HepG2 (cell line): ENCODE measurements at regions not wholly inside any gene's neighbourhood (a gene's known extent, or its start where the extent isn't known, plus 50 kb on each side); places are given as distances from the start of the nearest gene placed in this dataset.

Source experiments
- CEBPG ChIP-seq: IDR thresholded peaks from 2 replicates; pipeline ENCODE4 v1.6.1; 2016
- HDAC2 ChIP-seq: sonication (generic); formaldehyde crosslinking; IDR thresholded peaks from 2 replicates; pipeline ENCODE4 v1.4.0; 2020; ENCODE audit warnings: missing genetic modification reagents
- HIVEP1 ChIP-seq: sonication (generic); formaldehyde crosslinking; IDR thresholded peaks from 2 replicates; pipeline ENCODE4 v1.4.0; 2020; ENCODE audit warnings: mild to moderate bottlenecking, missing genetic modification reagents
- KAT7 ChIP-seq: IDR thresholded peaks from 2 replicates; pipeline ENCODE4 v1.6.1; 2018; ENCODE audit warnings: borderline replicate concordance, missing compliant biosample characterization
- MIXL1 ChIP-seq: IDR thresholded peaks from 2 replicates; pipeline ENCODE4 v1.6.1; 2016
- NFYB ChIP-seq: sonication (generic); formaldehyde crosslinking; IDR thresholded peaks from 2 replicates; pipeline ENCODE4 v1.4.0; 2020; ENCODE audit warnings: missing genetic modification reagents
- TCF12 ChIP-seq, 2 experiments: fragments of 450-650 bp in 1 of 2; sonication (generic) in 1 of 2; formaldehyde crosslinking in 1 of 2; IDR thresholded peaks; 2 replicates each; pipeline versions ENCODE4 v1.6.1 to v1.8.0; 2017 to 2022; ENCODE audit warnings: antibody characterized with exemption in 1 of 2, mild to moderate bottlenecking in 1 of 2, missing genetic modification reagents in 1 of 2, moderate library complexity in 1 of 2
- XRCC5 ChIP-seq: fragments of 200-400 bp; formaldehyde crosslinking; optimal IDR thresholded peaks from 2 replicates; pipeline ENCODE3; 2017; ENCODE audit warnings: mild to moderate bottlenecking, low read length
- ZFP1 ChIP-seq: IDR thresholded peaks from 2 replicates; pipeline ENCODE4 v1.6.1; 2016
- ZFP82 ChIP-seq: sonication (generic); formaldehyde crosslinking; IDR thresholded peaks from 2 replicates; pipeline ENCODE4 v1.5.1; 2020; ENCODE audit warnings: mild to moderate bottlenecking, missing genetic modification reagents, borderline replicate concordance
- ZKSCAN8 ChIP-seq: IDR thresholded peaks from 2 replicates; pipeline ENCODE4 v1.6.1; 2016; ENCODE audit warnings: borderline replicate concordance, missing genetic modification reagents, missing compliant biosample characterization
- ZNF367 ChIP-seq: sonication (generic); formaldehyde crosslinking; IDR thresholded peaks from 2 replicates; pipeline ENCODE4 v1.4.0; 2020; ENCODE audit warnings: missing genetic modification reagents, borderline replicate concordance
- ZNF569 ChIP-seq: sonication (generic); formaldehyde crosslinking; IDR thresholded peaks from 2 replicates; pipeline ENCODE4 v1.5.0; 2020; ENCODE audit warnings: mild to moderate bottlenecking, missing genetic modification reagents, moderate library complexity, borderline replicate concordance
- ZNF678 ChIP-seq: sonication (generic); formaldehyde crosslinking; IDR thresholded peaks from 2 replicates; pipeline ENCODE4 v1.4.0; 2020; ENCODE audit warnings: mild to moderate bottlenecking, missing genetic modification reagents
- ZNF772 ChIP-seq: sonication (generic); formaldehyde crosslinking; IDR thresholded peaks from 2 replicates; pipeline ENCODE4 v1.5.0; 2020; ENCODE audit warnings: mild to moderate bottlenecking, missing genetic modification reagents
- TF ChIP-seq, protein P1 (sequence below): sonication (generic); formaldehyde crosslinking; conservative IDR thresholded peaks from 2 replicates; pipeline ENCODE4 v1.8.0; 2022; ENCODE audit warnings: low read depth, missing genetic modification reagents
- TF ChIP-seq, protein P2 (sequence below): sonication (generic); formaldehyde crosslinking; IDR thresholded peaks from 2 replicates; pipeline ENCODE4 v1.4.0; 2020; ENCODE audit warnings: mild to moderate bottlenecking, missing genetic modification reagents
- TF ChIP-seq, protein P3 (sequence below): sonication (generic); formaldehyde crosslinking; IDR thresholded peaks from 2 replicates; pipeline ENCODE4 v1.5.0; 2020; ENCODE audit warnings: missing genetic modification reagents, mild to moderate bottlenecking, borderline replicate concordance
- TF ChIP-seq, protein P4 (sequence below): sonication (generic); formaldehyde crosslinking; IDR thresholded peaks from 2 replicates; pipeline ENCODE4 v1.8.1; 2023; ENCODE audit warnings: mild to moderate bottlenecking, moderate library complexity, missing genetic modification reagents
- TF ChIP-seq, protein P5 (sequence below): sonication (generic); formaldehyde crosslinking; IDR thresholded peaks from 2 replicates; pipeline ENCODE4 v1.4.0; 2020; ENCODE audit warnings: mild to moderate bottlenecking, missing genetic modification reagents

DNA sequence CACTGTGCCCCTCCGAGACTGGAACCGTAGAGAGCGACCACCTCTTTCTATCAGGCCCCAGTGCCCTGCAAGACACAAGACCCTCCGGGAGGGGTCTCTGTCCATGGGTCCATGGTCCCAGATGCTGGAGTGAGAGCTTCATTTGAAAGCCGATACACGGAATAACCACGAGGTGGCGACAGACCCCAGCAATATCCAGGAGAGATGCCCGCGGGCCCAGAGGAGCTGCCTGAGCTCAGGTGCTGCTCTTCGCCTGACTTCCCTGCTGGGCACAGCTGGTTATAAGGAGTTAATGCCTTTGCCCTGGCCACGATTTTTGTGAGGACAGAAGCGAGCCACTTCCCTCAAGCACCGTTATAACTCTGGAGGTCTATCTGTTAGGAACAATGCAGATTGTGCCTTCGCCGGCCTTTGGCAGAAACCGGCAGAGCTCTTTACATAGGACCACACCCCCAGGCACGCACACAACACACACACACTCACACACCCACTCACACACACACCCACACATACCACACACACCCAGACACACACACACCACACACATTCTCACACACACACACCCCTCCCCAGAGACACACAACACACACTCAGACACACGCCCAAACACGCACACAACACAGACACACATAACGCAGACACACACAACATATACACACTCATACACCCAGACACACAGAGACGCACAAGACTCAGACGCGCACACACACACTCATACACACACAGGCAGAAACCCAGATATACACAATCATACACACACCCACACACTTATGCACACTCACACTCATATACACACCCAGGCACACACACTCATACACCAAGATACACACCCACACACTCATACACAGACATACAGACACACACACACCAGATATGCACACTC is 436.4 kb downstream of the SOX9 start (continued):
- TF ChIP-seq, protein P1, sequence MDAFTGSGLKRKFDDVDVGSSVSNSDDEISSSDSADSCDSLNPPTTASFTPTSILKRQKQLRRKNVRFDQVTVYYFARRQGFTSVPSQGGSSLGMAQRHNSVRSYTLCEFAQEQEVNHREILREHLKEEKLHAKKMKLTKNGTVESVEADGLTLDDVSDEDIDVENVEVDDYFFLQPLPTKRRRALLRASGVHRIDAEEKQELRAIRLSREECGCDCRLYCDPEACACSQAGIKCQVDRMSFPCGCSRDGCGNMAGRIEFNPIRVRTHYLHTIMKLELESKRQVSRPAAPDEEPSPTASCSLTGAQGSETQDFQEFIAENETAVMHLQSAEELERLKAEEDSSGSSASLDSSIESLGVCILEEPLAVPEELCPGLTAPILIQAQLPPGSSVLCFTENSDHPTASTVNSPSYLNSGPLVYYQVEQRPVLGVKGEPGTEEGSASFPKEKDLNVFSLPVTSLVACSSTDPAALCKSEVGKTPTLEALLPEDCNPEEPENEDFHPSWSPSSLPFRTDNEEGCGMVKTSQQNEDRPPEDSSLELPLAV (CRISPR knock-in tag), result no peak
- TF ChIP-seq, protein P2, sequence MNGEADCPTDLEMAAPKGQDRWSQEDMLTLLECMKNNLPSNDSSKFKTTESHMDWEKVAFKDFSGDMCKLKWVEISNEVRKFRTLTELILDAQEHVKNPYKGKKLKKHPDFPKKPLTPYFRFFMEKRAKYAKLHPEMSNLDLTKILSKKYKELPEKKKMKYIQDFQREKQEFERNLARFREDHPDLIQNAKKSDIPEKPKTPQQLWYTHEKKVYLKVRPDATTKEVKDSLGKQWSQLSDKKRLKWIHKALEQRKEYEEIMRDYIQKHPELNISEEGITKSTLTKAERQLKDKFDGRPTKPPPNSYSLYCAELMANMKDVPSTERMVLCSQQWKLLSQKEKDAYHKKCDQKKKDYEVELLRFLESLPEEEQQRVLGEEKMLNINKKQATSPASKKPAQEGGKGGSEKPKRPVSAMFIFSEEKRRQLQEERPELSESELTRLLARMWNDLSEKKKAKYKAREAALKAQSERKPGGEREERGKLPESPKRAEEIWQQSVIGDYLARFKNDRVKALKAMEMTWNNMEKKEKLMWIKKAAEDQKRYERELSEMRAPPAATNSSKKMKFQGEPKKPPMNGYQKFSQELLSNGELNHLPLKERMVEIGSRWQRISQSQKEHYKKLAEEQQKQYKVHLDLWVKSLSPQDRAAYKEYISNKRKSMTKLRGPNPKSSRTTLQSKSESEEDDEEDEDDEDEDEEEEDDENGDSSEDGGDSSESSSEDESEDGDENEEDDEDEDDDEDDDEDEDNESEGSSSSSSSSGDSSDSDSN (CRISPR knock-in tag), result 0 out of 2 replicates have a peak, but pooled peaks have one; percentile 29
- TF ChIP-seq NFYB, result no peak
- TF ChIP-seq ZKSCAN8, result 0 out of 2 replicates have a peak, but pooled peaks have one; percentile 35
- TF ChIP-seq CEBPG, result no peak
- TF ChIP-seq ZFP82 (CRISPR knock-in tag), result no peak
- no peak for TF ChIP-seq ZNF367 (CRISPR knock-in tag)
- TF ChIP-seq MIXL1 (CRISPR knock-in tag), result 0 out of 2 replicates have a peak, but pooled peaks have one; percentile 24
- no peak for TF ChIP-seq ZFP1 (CRISPR knock-in tag)
- TF ChIP-seq TCF12 (IDR thresholded peaks at IDR 0.05), result no peak
- no peak for TF ChIP-seq TCF12 (CRISPR knock-in tag; IDR thresholded peaks at IDR 0.05)
- TF ChIP-seq HDAC2 (CRISPR knock-in tag), result peak; percentile 36; the same call in 1 of the 2 replicates
- peak; percentile 93 for TF ChIP-seq XRCC5
- no peak for TF ChIP-seq ZNF678 (CRISPR knock-in tag)
- TF ChIP-seq, protein P3, sequence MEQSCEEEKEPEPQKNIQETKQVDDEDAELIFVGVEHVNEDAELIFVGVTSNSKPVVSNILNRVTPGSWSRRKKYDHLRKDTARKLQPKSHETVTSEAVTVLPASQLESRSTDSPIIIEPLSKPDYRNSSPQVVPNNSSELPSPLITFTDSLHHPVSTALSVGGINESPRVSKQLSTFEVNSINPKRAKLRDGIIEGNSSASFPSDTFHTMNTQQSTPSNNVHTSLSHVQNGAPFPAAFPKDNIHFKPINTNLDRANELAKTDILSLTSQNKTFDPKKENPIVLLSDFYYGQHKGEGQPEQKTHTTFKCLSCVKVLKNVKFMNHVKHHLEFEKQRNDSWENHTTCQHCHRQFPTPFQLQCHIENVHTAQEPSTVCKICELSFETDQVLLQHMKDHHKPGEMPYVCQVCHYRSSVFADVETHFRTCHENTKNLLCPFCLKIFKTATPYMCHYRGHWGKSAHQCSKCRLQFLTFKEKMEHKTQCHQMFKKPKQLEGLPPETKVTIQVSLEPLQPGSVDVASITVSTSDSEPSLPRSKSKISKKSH (CRISPR knock-in tag), result 0 out of 2 replicates have a peak, but pooled peaks have one; percentile 53
- TF ChIP-seq, protein P4, sequence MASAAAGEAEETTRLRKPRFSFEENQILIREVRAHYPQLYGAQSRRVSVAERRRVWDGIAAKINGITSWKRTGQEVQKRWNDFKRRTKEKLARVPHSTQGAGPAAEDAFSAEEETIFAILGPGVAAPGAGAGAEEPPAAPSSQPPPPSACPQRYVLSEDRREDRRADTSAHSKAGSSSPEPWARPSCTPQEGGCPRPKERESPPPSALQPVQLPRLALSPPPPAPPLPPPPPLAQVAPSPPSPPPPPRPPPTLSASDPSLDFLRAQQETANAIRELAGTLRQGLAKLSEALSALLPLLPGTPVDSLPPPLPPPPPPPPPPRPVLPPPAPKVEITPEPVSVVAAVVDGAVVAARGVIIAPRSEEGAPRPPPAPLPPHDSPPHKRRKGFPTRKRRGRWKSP (CRISPR knock-in tag), result no peak
- TF ChIP-seq, protein P5, sequence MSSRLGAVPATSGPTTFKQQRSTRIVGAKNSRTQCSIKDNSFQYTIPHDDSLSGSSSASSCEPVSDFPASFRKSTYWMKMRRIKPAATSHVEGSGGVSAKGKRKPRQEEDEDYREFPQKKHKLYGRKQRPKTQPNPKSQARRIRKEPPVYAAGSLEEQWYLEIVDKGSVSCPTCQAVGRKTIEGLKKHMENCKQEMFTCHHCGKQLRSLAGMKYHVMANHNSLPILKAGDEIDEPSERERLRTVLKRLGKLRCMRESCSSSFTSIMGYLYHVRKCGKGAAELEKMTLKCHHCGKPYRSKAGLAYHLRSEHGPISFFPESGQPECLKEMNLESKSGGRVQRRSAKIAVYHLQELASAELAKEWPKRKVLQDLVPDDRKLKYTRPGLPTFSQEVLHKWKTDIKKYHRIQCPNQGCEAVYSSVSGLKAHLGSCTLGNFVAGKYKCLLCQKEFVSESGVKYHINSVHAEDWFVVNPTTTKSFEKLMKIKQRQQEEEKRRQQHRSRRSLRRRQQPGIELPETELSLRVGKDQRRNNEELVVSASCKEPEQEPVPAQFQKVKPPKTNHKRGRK, result no peak
- no peak for TF ChIP-seq ZNF569 (CRISPR knock-in tag)
- peak; percentile 48; the same call in 1 of the 2 replicates for TF ChIP-seq HIVEP1 (CRISPR knock-in tag)
- no peak; the same call in 1 of the 2 replicates for TF ChIP-seq ZNF772
- no peak for TF ChIP-seq KAT7
